Transverse colon (tissue), 4 donors: ENCODE measurements at regions not wholly inside any gene's neighbourhood (a gene's known extent, or its start where the extent isn't known, plus 50 kb on each side); places are given as distances from the start of the nearest gene placed in this dataset.

Source experiments
- DNase-seq: peaks from one replicate; pipeline ENCODE4 v3.0.0-alpha.2; 2019
- H3K27ac ChIP-seq, 4 donors: fragments of 200-600 bp; sonication (generic); 2 replicates each; pipeline ENCODE4 v1.5.1; 2016 to 2018; ENCODE audit warnings: inconsistent platforms in 4 of 4
- H3K27me3 ChIP-seq: fragments of 200-600 bp; sonication (generic); 2 replicates; pipeline ENCODE4 v1.5.1; 2017; ENCODE audit warnings: inconsistent platforms
- H3K36me3 ChIP-seq, 4 donors: fragments of 200-600 bp; sonication (generic); 2 replicates each; pipeline ENCODE4 v1.5.1; 2017 to 2019; ENCODE audit warnings: inconsistent platforms in 4 of 4
- H3K4me1 ChIP-seq, 4 donors: fragments of 200-600 bp; sonication (generic); 2 replicates each; pipeline ENCODE4 v1.5.1; 2017 to 2020; ENCODE audit warnings: inconsistent platforms in 4 of 4
- H3K4me3 ChIP-seq, 4 donors: fragments of 200-600 bp; sonication (generic); 1 replicate in 1 of 4; 2 replicates in 3 of 4; pipeline versions ENCODE4 v1.5.1 to v1.6.1; 2017 to 2019; ENCODE audit warnings: inconsistent platforms in 4 of 4
- H3K9me3 ChIP-seq, 2 donors: fragments of 200-600 bp; sonication (generic); 2 replicates each; pipeline ENCODE4 v1.5.1; 2017 to 2019; ENCODE audit warnings: inconsistent platforms in 2 of 2
- EP300 ChIP-seq: sonication (generic); formaldehyde crosslinking; IDR thresholded peaks from one replicate; pipeline ENCODE4 v1.6.1; 2017; ENCODE audit warnings: antibody characterized with exemption, low read depth
- POLR2A ChIP-seq: fragments of 450-650 bp; IDR thresholded peaks from one replicate; pipeline ENCODE4 v1.6.1; 2016; ENCODE audit warnings: antibody characterized with exemption, mild to moderate bottlenecking, moderate library complexity
- POLR2AphosphoS5 ChIP-seq, 3 donors: sonication (generic); formaldehyde crosslinking; IDR thresholded peaks; one replicate each; pipeline ENCODE4 v1.6.1; 2016; ENCODE audit warnings: antibody characterized with exemption in 3 of 3
- WGBS, 2 donors: methylation state at CpG; one replicate each; pipeline ENCODE4 v1.1.5; 2018; ENCODE audit warnings: low coverage in 1 of 2; 5-methylcytosine and 5-hydroxymethylcytosine counted together
- in situ Hi-C, 4 donors: fragments of 200-750 bp; cut with MboI; loops; one replicate each; pipeline versions ENCODE4 v1.15.0 to v1.15.1; 2017; ENCODE audit warnings: low sequenced_read_pairs in 3 of 4, low pct_ligation_motif_present in 1 of 4, low pct_unique_long_range_greater_than_20kb in 1 of 4
- intact Hi-C: fragments of 100-400 bp; cut with DNase I; formaldehyde crosslinking; loops from one replicate; pipeline ENCODE4 v1.15.1; 2023; ENCODE audit warnings: low total_unique reads
- TF ChIP-seq, protein P1 (sequence below), 5 experiments: fragments of 200-600 bp in 3 of 5; fragments of 450-650 bp in 2 of 5; sonication (generic) in 3 of 5; IDR thresholded peaks; 1 replicate in 2 of 5; 2 replicates in 3 of 5; pipeline ENCODE4 v1.5.1; 2016 to 2017; ENCODE audit warnings: antibody characterized with exemption in 5 of 5, inconsistent platforms in 3 of 5, mild to moderate bottlenecking in 2 of 5, moderate library complexity in 1 of 5

DNA sequence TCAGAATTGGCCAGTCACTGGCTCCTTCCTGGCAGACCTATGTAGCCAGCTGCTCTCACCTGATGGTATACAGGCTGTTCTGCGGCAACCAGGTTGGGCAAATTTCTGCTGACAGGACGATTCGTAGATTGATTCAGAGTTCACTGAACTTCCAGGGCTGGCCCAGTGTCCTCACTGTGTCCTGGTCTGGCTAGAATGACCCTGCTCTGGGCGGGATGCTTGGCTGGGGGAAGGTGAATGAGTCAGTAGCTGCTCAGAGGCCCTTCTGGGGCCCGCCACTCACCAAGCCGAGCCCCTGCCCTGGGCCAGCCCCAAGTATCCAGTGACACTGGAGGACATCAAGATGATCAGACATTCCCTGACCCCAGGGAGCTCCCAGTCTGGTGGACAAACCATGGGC is 62.9 kb upstream of the WNT11 start:
- in situ Hi-C loops, result no loop called here
- Histone ChIP-seq H3K36me3 (no peaks in the 10 kb centered on the region), H3K4me3 (no peak overlapping the region), H3K27ac (no peak overlapping the region), H3K9me3 (no peaks in the 10 kb centered on the region), H3K4me1 (no peaks in the 10 kb centered on the region), H3K27me3 (no peaks in the 10 kb centered on the region)
- DNase-seq, result no peak
- intact Hi-C loops, result no loop called here
- TF ChIP-seq POLR2A, result no peak
- TF ChIP-seq, protein P1, sequence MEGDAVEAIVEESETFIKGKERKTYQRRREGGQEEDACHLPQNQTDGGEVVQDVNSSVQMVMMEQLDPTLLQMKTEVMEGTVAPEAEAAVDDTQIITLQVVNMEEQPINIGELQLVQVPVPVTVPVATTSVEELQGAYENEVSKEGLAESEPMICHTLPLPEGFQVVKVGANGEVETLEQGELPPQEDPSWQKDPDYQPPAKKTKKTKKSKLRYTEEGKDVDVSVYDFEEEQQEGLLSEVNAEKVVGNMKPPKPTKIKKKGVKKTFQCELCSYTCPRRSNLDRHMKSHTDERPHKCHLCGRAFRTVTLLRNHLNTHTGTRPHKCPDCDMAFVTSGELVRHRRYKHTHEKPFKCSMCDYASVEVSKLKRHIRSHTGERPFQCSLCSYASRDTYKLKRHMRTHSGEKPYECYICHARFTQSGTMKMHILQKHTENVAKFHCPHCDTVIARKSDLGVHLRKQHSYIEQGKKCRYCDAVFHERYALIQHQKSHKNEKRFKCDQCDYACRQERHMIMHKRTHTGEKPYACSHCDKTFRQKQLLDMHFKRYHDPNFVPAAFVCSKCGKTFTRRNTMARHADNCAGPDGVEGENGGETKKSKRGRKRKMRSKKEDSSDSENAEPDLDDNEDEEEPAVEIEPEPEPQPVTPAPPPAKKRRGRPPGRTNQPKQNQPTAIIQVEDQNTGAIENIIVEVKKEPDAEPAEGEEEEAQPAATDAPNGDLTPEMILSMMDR (IDR thresholded peaks at IDR 0.05), result no peak
- TF ChIP-seq POLR2AphosphoS5 (IDR thresholded peaks at IDR 0.05), result no peak
- no peak for TF ChIP-seq EP300
- WGBS, 2 donors, result 92% methylated on average over 6 of the region's 6 CpGs; no CpG with 5 or more reads in 1 of the 2 donors

DNA sequence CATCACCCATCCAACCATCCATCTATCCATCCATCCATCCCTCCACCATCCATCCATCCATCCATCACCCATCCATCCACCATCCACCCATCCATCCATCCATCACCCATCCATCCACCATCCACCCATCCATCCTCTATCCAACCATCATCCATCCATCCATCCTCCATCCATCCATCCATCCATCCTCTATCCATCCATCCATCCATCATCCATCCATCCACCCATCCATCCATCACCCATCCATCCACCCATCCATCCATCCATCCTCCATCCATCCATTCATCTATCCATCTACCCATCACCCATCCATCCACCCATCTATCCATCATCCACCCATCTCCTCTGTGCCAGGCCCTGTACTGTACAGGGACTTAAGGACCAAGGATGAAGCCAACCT is 62.2 kb upstream of the WNT11 start:
- no peaks in the 10 kb centered on the region for H3K9me3 ChIP-seq
- H3K27me3 ChIP-seq, result no peaks in the 10 kb centered on the region
- no peak overlapping the region for H3K27ac ChIP-seq
- TF ChIP-seq POLR2AphosphoS5 (IDR thresholded peaks at IDR 0.05), result no peak
- no peak for TF ChIP-seq EP300
- TF ChIP-seq, protein P1 (IDR thresholded peaks at IDR 0.05), result no peak
- TF ChIP-seq POLR2A, result no peak
- H3K36me3 ChIP-seq, result no peaks in the 10 kb centered on the region
- intact Hi-C loops (no loop called here), in situ Hi-C loops (no loop called here)
- DNase-seq, result no peak
- no peak overlapping the region for H3K4me3 ChIP-seq
- H3K4me1 ChIP-seq, result no peaks in the 10 kb centered on the region

DNA sequence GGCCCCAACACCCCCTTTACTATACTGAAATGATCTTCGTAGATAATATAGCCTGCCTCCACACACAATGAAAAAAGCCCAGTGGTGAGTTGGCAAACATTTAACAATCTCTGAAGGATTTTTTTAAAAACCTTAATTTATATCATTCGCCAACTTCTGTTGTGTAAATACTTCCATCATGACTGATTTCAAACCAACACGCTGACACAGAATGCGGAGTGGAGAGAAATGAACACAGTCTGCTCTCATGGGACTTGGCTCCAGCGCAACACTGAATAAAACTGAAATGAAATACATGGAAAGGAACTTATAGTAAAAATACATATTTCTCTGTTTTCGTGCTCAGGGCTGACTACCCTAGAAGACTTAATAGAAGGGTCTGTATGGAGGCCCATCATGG is 61.3 kb upstream of the WNT11 start:
- 79 to 85% methylated on average over 5 to 6 of the region's 6 CpGs for WGBS, 2 donors
- no peaks in the 10 kb centered on the region for H3K27me3 ChIP-seq
- DNase-seq, result no peak
- no peak overlapping the region for H3K4me3 ChIP-seq
- intact Hi-C loops (no loop called here), in situ Hi-C loops (no loop called here)
- no peaks in the 10 kb centered on the region for H3K9me3 ChIP-seq
- TF ChIP-seq POLR2AphosphoS5 (IDR thresholded peaks at IDR 0.05) (no peak), EP300 (no peak), POLR2A (no peak)
- TF ChIP-seq, protein P1 (IDR thresholded peaks at IDR 0.05), result no peak
- H3K4me1 ChIP-seq, result no peaks in the 10 kb centered on the region
- no peak overlapping the region for H3K27ac ChIP-seq
- no peaks in the 10 kb centered on the region for H3K36me3 ChIP-seq

DNA sequence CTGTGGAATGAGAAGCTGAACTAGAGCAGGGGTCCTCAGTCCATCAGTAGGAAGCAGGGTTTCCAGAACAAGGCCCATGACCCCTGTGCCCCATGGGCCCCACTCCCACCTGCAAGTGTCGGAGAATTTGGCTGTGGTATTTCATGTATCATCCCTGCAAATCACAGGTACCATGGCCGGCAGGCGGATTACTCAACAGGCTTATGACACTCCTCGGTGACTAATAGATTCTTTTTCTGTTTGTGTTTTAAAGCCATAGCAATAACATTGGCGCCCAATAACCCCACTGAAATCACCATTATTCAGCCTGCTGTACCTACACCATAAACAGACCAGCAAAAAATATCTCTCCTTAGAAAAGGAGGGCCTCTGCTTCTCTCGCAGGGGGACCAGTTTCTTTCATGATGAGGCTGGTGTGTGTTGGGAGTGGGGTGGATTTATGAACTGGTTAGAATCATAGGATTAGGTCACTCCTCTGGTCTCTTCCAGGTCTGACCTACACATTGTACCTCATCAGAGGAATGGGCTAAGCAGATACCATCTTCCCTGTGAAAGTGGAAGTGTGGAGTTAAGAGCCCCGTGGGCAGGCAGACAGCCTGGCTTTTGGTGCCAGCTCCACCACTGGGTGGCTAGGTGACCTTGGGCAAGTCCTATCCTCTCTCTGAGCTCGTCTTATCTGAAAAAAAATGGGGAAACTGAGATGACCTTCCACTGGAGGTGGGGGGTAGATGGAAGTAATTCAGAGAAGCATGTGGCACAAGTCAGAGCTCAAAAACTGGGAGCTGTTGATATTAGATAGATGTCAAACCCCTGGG is 60.2 kb upstream of the WNT11 start:
- in situ Hi-C loops, result no loop called here
- H3K27ac ChIP-seq, result peak overlapping the region in 2 of 4 donors; percentile 33 to 43

More for the DNA sequence above, 60.2 kb upstream of the WNT11 start:
- intact Hi-C loops, result no loop called here
- no peaks in the 10 kb centered on the region for H3K27me3 ChIP-seq
- H3K4me3 ChIP-seq, result no peak overlapping the region
- WGBS, 2 donors, result 65 to 68% methylated on average over 5 to 8 of the region's 8 CpGs
- no peak for DNase-seq
- H3K9me3 ChIP-seq, result no peaks in the 10 kb centered on the region
- TF ChIP-seq, protein P1 (IDR thresholded peaks at IDR 0.05), result no peak
- TF ChIP-seq POLR2AphosphoS5 (IDR thresholded peaks at IDR 0.05), result peak in 1 of 3 donors; percentile 26
- no peaks in the 10 kb centered on the region for H3K4me1 ChIP-seq
- no peaks in the 10 kb centered on the region for H3K36me3 ChIP-seq
